ENCODE measurements at regions not wholly inside any gene's neighbourhood (a gene's known extent, or its start where the extent isn't known, plus 50 kb on each side); places are given as distances from the start of the nearest gene placed in this dataset.

- TF ChIP-seq CTCF (IDR thresholded peaks at IDR 0.05; ENCODE audit: insufficient read depth, low read length): no peak
- no peak for TF ChIP-seq POLR2AphosphoS5 (IDR thresholded peaks at IDR 0.05; ENCODE audit: low read depth)
- TF ChIP-seq REST (IDR thresholded peaks at IDR 0.05; ENCODE audit: insufficient replicate concordance, low read depth): no peak
- no peak for TF ChIP-seq SPI1 (IDR thresholded peaks at IDR 0.05; ENCODE audit: borderline replicate concordance, low read depth)
Observed at GRCh38 chr1:199858856-199859255, 168.7 kb upstream of the NR5A2 start.

Measured in HL-60 (cell line).